ENCODE measurements at regions not wholly inside any gene's neighbourhood (a gene's known extent, or its start where the extent isn't known, plus 50 kb on each side); places are given as distances from the start of the nearest gene placed in this dataset.

- no peak for DNase-seq
Measured at GRCh38 chr2:160632084-160632975, 138.7 kb upstream of the RBMS1 start.

GRCh38 chr2:160634436-160634835 lies 140.8 kb upstream of the RBMS1 start:
- no peak for DNase-seq

- DNase-seq = no peak
Measured at GRCh38 chr2:160635488-160635887, 141.9 kb upstream of the RBMS1 start.

- DNase-seq = no peak
Measured at GRCh38 chr2:160639472-160639871, 145.9 kb upstream of the RBMS1 start.

GRCh38 chr2:160646684-160647444 lies 153.3 kb upstream of the RBMS1 start:
- DNase-seq = no peak

- DNase-seq = no peak
Measured at GRCh38 chr2:160647967-160648685, 154.5 kb upstream of the RBMS1 start.

- DNase-seq = no peak
Measured at GRCh38 chr2:160649698-160650097, 156.1 kb upstream of the RBMS1 start.

DNA sequence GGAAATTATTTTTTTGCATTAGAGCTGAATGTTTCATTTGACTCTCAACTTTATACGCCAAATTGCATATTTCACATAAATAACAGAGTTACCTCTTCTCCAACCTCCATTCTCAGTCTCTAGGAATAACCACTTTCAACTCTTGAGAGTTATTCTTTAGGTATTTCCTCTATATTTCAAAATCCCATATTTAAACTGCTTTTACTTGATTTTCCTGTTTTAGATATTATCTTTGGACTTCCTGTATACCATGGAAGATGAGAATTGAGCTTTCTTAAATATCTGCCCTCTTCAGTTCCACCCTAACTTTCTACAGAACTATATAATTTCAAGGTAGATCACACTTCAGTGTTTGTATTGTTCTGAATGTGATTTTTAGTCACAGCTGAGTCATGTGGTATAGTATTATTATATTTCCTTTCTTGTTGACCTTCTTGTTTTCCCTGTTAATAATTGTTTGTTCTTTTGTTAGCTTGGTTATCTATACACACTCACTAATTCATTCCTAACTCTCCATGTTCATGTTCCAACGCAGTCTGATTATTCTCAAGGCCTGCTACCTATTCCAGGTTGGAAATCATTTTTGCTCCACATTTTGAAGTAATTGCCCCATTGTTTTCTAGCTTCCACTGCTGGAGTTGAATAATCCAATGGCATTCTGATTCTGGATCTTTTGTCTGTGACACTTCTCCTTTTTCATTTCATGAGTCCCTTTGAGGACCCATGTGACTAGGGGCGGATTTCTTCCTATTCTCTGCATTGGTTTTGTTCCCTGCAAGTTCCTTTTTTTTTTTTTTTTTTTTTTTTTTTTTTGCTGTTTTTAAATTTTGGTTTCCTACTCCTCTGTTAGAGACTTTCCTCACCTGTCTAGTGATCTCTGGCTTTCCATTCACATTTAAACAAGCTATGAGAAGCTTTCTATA lies 156.8 kb upstream of the RBMS1 start:
- no peak for DNase-seq

- no peak for DNase-seq
Measured at GRCh38 chr2:160651416-160652200, 158.0 kb upstream of the RBMS1 start.

GRCh38 chr2:160652236-160652635 lies 158.6 kb upstream of the RBMS1 start:
- DNase-seq = peak; percentile 61

GRCh38 chr2:160657196-160657595 lies 163.6 kb upstream of the RBMS1 start:
- no peak for DNase-seq

GRCh38 chr2:160658851-160659250 lies 165.2 kb upstream of the RBMS1 start:
- DNase-seq = no peak

GRCh38 chr2:160660741-160661140 lies 167.1 kb upstream of the RBMS1 start:
- DNase-seq = no peak

DNA sequence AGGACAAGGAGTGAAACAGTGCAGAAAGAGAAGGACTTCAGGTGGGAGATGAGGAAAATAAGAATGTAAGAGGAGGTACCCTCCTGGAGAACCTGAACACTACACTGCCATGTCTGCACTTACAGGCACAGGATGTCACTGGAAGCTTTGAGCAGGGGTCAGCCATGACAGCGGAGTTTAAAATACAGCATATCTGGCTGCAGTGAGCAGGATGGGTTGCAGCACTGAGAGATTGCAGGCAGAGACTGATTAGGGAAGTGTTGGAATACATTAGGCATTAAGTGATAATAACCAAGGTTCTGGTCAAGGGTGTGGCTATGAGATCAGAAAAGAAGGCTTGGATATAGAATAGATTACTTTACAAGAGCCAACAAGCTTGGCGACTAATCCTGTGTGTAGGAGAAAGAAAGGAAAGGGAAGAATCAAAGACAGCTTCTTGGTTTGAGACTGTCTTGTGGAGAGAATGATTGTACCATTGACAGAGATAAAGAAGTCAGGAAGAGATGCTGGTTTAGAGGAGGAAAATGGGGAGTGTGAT lies 171.1 kb upstream of the RBMS1 start:
- DNase-seq = no peak

GRCh38 chr2:160666154-160667060 lies 172.8 kb upstream of the RBMS1 start:
- peak; percentile 23 for DNase-seq

- no peak for DNase-seq
Measured at GRCh38 chr2:160667811-160668210, 174.2 kb upstream of the RBMS1 start.

- no peak for DNase-seq
Measured at GRCh38 chr2:160670618-160671017, 177.0 kb upstream of the RBMS1 start.

DNA sequence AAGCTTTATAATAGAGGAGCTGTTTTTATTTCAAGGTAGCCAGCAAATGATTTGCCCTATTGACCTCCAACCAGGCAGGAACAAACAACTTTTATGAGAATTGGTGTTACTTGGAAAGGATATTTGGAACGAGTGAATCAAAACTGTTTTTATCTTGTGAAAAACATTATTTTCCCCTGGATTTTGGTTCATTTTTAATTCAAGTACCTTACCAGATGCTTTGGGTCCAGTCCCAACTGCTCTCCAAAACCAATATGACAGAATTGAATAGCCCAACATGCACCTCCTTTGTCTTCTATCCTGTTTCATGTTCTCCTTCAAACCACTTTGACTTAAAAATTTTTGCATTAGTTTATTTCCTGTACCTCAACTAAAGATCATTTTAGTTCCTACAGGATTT lies 178.6 kb upstream of the RBMS1 start:
- no peak for DNase-seq

DNA sequence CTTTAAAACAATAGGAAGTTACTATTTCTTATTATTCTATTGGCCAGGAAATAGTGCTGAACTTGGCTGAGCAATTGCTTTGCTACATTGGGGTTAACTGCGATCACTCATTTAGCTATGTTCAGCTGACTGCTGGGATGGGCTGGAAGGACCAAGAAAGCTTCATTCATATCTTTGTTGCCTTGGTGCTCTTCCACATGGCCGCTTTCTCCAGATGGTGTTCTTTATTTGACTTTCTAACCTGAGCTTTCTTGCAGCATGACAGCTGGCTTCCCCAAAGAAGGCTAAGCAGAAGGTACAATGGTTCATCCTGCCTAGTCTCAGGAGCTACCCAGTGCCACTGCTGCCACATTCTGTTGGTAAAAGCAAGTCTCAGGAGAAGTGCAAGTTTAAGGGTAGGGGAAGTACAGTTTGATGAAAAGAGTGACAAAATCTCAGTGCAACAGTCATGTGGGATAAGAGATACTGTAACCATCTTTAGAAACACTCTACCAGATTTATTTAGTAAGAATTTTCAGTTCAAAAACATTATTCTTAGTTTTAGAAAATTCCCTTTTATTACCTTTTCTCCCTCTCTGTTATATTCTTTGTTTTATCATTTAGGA lies 180.6 kb upstream of the RBMS1 start:
- DNase-seq = no peak

DNA sequence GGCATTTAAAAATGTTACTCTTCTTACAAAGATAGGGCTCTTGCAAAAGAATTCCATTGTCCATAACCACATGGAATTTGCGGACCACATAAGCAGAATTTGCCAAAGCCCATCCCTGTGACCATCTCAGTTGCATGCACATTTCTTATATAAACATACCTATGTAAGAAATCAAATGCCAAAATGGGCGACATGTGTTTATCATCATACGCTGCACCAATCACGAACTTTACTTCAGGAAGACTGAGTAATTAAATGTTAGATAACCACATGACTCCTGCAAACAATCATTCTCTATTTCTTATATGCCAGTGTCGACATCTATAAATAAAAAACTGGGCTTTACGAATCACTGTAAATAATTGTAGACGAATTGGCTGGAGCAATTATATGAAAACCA lies 186.1 kb upstream of the RBMS1 start:
- DNase-seq = no peak

Measured in CD4-positive, alpha-beta T cell treated with Interleukin-21 for 1 hour (primary cell).